IPS DF 4.7 (cell line): ENCODE measurements at regions not wholly inside any gene's neighbourhood (a gene's known extent, or its start where the extent isn't known, plus 50 kb on each side); places are given as distances from the start of the nearest gene placed in this dataset.
"Not testable (repeated sequence)": the region's sequence is repeated elsewhere in the genome, so short reads cannot be mapped to it uniquely, and the experiment has no call there.

Experiments
- DNase-seq: peaks from one replicate; pipeline ENCODE4 v3.0.0-alpha.2; 2013; ENCODE audit warnings: low spot score; ENCODE audit errors: extremely low read depth

GRCh38 chrX:115909017-115909416, 261.5 kb upstream of the AGTR2 start:
- no peak for DNase-seq

GRCh38 chrX:115911967-115912366, 258.6 kb upstream of the AGTR2 start:
- DNase-seq: no peak

GRCh38 chrX:115912372-115912897, 258.1 kb upstream of the AGTR2 start:
- no peak for DNase-seq

GRCh38 chrX:115913575-115913974, 257.0 kb upstream of the AGTR2 start:
- no peak for DNase-seq

- not testable (repeated sequence) for DNase-seq
Observed at GRCh38 chrX:115915625-115916024, 254.9 kb upstream of the AGTR2 start.

GRCh38 chrX:115929480-115929879, 241.1 kb upstream of the AGTR2 start:
- no peak for DNase-seq

GRCh38 chrX:115936008-115936407, 234.5 kb upstream of the AGTR2 start:
- no peak for DNase-seq

GRCh38 chrX:115939070-115939469, 231.5 kb upstream of the AGTR2 start:
- no peak for DNase-seq

- DNase-seq: no peak
Observed at GRCh38 chrX:115939636-115940160, 230.8 kb upstream of the AGTR2 start.

- no peak for DNase-seq
Observed at GRCh38 chrX:115940348-115940747, 230.2 kb upstream of the AGTR2 start.

- no peak for DNase-seq
Observed at GRCh38 chrX:115940888-115941332, 229.6 kb upstream of the AGTR2 start.

- DNase-seq: no peak
Observed at GRCh38 chrX:115941388-115941787, 229.2 kb upstream of the AGTR2 start.

GRCh38 chrX:115946059-115946458, 224.5 kb upstream of the AGTR2 start:
- DNase-seq: no peak

GRCh38 chrX:115948018-115948923, 222.3 kb upstream of the AGTR2 start:
- DNase-seq: no peak

- DNase-seq: no peak
Observed at GRCh38 chrX:115949900-115950822, 220.4 kb upstream of the AGTR2 start.

- DNase-seq: no peak
Observed at GRCh38 chrX:115952417-115953092, 218.0 kb upstream of the AGTR2 start.

GRCh38 chrX:115957862-115958490, 212.6 kb upstream of the AGTR2 start:
- DNase-seq: no peak

GRCh38 chrX:115958687-115959359, 211.7 kb upstream of the AGTR2 start:
- no peak for DNase-seq

GRCh38 chrX:115960440-115961084, 210.0 kb upstream of the AGTR2 start:
- no peak for DNase-seq
